Stomach (tissue), 4 donors: ENCODE measurements at regions not wholly inside any gene's neighbourhood (a gene's known extent, or its start where the extent isn't known, plus 50 kb on each side); places are given as distances from the start of the nearest gene placed in this dataset.

Source experiments
- CTCF ChIP-seq, 7 experiments: fragments of 450-650 bp in 4 of 7; fragments of 200-600 bp in 3 of 7; sonication (generic) in 3 of 7; IDR thresholded peaks; one replicate each; pipeline ENCODE4 v1.5.1; 2016 to 2019; ENCODE audit warnings: antibody characterized with exemption in 7 of 7, control low read depth in 2 of 7, mild to moderate bottlenecking in 1 of 7
- POLR2AphosphoS5 ChIP-seq, 3 donors: sonication (generic); formaldehyde crosslinking; IDR thresholded peaks; one replicate each; pipeline ENCODE4 v1.6.1; 2016; ENCODE audit warnings: antibody characterized with exemption in 3 of 3

- TF ChIP-seq POLR2AphosphoS5 (IDR thresholded peaks at IDR 0.05) (no peak), CTCF (IDR thresholded peaks at IDR 0.05) (no peak)
Observed at GRCh38 chr7:1312136-1313070, 79.7 kb downstream of the UNCX start.
